Body of pancreas (tissue), 4 donors: ENCODE measurements at regions not wholly inside any gene's neighbourhood (a gene's known extent, or its start where the extent isn't known, plus 50 kb on each side); places are given as distances from the start of the nearest gene placed in this dataset.

Source experiments
- CTCF ChIP-seq, 7 experiments: fragments of 450-650 bp in 4 of 7; fragments of 200-600 bp in 3 of 7; sonication (generic) in 3 of 7; IDR thresholded peaks; one replicate each; pipeline ENCODE4 v1.5.1; 2016 to 2019; ENCODE audit warnings: antibody characterized with exemption in 7 of 7
- POLR2A ChIP-seq, 3 donors: fragments of 450-650 bp; IDR thresholded peaks; one replicate each; pipeline ENCODE4 v1.6.1; 2016; ENCODE audit warnings: antibody characterized with exemption in 3 of 3, mild to moderate bottlenecking in 2 of 3

GRCh38 chr16:86200722-86201121 lies 301.8 kb downstream of the IRF8 start:
- TF ChIP-seq CTCF (IDR thresholded peaks at IDR 0.05) (no peak), POLR2A (IDR thresholded peaks at IDR 0.05) (no peak)
